AG20443 (cell line): ENCODE measurements at regions not wholly inside any gene's neighbourhood (a gene's known extent, or its start where the extent isn't known, plus 50 kb on each side); places are given as distances from the start of the nearest gene placed in this dataset.
A peak's percentile ranks its signal among the peaks of the same experiment; 100 is the strongest.

Source experiments
- DNase-seq: peaks from one replicate; pipeline ENCODE4 v3.0.0; 2012; ENCODE audit warnings: low spot score, mixed read lengths

DNA sequence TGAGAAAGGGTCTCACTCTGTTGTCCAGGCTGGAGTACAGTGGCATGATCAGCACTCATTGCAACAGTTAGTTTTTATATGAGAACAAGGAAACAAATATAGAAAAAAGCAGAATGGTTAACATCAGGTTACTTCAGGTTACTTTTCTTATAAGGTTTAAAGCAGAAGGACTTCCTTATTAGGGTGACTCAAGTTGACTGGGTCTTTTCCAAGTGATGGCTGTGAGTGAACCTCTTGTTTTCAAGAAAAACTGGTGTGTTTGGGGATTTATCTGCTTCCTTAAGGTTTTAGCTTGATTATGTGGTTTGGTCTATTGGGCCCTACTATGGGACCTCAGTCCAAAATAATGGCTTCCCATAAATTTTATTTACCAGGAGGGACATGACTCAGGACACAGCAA, 99.2 kb downstream of the ARRDC3 start:
- DNase-seq = peak; percentile 22

DNA sequence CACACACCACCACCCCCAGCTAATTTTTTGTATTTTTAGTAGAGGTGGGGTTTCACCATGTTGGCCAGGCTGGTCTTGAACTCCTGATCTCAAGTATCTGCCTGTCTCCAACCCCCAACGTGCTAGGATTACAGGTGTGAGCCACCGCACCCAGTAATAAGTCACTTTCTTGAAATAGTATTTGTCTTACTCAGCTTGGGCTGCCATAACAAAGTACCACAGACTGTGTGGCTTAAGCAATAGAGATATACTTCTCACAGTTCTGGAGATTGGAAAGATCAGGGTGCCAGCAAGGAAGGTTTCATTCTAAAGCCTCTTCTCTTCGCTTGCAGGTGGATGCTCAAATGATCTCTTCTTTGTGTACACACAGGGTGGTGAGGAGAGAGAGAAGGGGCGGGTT, 99.8 kb downstream of the ARRDC3 start:
- no peak for DNase-seq

DNA sequence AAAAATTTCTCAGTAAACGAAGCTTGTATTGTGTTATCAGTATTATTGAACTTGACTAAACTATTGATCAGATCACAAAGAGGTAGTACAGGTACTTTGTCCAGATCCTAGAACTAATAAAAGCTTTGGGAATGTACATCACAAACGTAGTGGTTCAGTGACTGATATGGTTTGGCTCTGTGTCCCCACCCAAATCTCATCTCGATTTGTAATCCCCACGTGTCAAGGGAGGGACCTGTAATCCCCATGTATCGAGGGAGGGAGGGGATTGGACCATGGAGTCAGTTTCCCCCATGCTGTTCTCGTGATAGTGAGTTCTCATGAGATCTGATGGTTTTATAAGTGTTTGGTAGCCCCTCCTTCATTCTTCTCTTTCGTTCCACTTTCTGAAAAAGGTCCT, 100.9 kb downstream of the ARRDC3 start:
- DNase-seq = no peak

DNA sequence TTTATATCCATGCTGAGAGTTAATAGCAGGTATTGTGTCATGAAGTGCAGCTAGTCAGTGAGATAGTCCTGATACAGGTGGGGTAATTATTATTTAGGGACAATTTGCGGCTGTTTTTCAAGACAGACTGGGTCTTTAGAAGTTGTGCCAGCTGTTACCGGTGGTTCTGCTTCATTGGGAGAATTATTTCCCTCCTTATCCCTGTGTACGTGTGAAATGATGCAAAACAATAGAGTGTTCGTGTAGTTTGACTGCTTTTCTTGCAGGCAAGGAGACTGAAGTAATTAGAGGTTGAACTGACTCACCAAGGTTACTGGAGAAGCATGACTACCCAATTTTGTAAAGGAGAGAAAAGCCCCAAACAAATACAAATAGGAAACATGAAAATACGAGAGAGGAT, 101.7 kb downstream of the ARRDC3 start:
- DNase-seq = peak; percentile 70

DNA sequence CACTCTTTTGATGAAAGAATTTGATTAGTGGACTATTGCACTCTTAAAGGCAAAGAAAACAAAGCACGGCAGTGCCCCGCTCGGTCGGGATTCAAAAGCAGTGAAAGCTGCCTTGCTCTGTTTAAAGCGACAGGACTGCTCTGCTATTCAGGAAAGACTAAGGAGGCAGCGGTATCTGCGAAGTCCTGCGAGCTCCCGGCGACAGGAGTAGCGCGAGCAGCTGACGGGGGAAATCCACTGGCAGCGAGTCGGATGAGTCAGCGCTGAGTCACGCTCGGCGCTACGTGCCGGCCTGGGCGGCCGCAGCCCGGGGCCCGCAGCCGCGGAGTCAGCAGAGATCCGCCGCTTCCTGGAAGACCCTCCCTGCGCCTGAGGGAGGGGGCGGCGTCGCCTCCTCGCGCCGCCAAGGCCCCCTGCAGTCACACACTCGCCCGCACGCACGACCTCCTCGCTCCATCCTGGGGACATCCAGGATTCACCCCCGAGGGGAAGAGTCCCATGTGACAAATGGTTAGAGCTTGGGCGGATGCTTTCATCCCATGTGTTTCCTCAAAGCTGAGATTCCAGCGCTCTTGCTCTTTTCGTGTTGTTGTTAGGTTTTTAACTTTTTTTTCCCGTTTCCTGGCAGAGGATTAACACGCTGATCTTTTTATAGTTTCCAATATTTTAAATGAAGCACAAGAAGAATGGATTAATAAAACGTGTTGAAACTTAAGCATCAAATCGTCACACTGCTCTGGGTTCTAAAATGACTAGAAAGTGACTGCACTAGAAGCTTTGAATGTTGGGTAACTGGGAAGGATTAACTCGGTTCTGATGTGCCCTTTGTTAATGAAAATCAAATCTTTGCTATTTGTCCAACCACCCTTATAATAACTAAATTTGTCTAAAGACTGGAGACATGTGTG, 102.5 kb downstream of the ARRDC3 start:
- peak; percentile 97 for DNase-seq

DNA sequence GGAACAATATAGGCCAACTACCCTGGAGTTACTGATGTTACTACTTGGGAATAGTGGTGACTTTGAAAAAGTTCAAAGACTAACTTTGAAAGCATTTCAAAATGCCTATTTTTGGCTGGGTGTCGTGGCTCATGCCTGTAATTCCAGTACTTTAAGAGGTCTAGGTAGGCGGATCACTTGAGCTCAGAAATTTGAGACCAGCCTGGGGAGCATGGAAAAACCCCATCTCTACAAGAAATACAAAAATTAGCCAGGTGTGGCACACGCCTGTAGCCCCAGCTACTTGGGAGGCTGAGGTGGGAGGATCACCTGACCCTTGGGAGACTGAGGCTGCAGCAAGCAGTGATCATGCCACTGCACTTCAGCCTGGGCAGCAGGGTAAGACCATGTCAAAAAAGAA, 105.3 kb downstream of the ARRDC3 start:
- no peak for DNase-seq

DNA sequence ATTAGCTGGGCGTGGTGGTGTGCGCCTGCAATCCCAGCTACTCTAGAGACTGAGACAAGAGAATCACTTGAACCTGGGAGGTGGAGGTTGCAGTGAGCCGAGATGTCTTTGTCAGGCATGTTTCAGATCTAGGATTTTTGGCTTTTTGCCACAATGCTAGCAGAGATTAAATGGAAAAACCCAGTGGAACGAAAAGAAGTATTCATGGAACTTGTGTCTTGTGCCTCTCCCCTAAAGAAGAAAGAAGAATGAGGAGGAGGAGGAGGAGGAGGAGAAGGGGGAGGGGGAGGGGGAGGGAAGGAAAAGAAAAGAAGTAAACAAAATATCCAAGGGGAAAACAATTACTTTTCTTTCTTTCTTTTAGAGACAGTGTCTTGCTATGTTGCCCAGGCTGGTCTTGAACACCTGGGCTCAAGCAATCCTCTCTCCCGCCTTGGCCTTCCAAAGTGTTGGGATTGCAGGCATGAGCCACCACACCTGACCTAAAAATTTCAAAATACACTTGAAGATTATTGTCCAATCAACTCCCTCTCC, 106.0 kb downstream of the ARRDC3 start:
- no peak for DNase-seq

DNA sequence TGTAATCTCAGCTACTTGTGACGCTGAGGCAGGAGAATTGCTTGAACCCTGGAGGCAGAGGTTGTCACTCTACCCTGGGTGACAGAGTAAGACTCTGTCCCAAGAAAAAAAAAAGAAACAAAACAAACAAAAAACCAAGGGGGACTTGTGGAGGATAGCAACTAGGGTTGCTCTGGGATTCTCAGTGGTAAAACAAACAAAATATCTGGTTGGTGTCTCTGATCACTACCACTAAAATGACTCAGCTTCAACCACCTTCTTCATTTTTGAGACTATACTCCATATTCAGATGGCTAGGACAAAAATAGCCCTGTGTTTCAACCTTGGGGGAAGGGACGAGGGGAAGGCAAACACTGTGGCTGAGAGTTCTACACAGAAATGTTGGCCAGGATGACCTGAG, 110.3 kb downstream of the ARRDC3 start:
- peak; percentile 37 for DNase-seq

DNA sequence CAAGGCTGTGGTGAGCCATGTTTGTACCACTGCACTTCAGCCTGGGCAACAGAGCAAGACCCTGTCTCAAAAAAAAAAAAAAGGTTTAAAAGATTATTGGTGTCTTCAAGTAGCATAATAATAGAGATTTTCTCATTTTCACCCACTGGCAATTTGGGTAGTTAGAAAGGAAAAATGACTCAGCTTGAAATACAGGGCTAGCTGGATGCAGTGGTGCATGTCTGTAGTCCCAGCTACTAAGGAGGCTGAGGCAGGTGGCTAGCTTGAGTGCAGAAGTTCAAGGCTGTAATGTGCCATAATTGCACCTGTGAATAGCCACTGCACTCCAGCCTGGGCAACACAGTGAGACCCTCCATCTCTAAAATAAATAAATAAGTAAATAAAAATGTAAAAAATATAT, 111.1 kb downstream of the ARRDC3 start:
- no peak for DNase-seq

DNA sequence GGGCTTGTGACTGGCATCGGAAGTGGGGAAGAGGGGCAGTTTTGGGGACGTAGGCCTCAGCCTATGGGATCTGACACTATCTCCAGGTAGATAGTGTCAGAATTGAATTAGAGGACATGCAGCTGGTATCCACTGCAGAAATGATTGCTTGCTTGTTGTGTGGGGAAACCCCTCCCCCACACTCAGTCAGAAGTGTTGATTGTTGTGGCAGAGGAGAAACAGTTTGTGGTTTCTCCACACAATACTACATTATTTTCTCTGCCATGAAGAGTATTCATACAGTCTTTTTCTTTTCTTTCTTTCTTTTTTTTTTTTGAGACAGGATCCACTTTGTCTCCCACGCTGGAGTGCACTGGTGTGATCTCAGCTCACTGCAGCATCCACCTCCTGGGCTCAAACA, 113.9 kb downstream of the ARRDC3 start:
- no peak for DNase-seq

DNA sequence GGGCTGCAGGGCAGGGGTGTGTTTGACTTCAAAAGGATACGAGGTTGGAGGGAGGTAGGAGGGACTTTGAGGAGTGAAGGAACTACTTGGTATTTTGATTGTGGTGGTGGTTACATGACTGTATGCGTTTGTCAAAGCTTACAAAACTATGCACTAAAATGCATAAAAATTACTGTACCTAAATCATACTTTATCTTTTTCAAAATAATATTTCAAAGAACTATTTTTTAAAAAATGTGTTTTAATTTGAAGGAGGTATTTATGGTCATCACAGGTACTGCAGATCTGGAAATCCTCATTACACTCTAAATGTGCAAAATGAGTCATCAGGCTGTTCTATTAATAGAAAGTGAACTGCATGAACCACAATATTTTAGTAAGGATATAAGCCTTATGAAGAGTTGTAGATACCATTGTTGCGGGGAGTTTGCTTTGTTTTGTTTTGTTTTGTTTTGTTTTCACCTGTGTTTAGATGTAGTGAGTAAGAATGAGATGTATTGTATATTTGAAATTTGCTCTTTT, 116.9 kb downstream of the ARRDC3 start:
- DNase-seq = peak; percentile 64

DNA sequence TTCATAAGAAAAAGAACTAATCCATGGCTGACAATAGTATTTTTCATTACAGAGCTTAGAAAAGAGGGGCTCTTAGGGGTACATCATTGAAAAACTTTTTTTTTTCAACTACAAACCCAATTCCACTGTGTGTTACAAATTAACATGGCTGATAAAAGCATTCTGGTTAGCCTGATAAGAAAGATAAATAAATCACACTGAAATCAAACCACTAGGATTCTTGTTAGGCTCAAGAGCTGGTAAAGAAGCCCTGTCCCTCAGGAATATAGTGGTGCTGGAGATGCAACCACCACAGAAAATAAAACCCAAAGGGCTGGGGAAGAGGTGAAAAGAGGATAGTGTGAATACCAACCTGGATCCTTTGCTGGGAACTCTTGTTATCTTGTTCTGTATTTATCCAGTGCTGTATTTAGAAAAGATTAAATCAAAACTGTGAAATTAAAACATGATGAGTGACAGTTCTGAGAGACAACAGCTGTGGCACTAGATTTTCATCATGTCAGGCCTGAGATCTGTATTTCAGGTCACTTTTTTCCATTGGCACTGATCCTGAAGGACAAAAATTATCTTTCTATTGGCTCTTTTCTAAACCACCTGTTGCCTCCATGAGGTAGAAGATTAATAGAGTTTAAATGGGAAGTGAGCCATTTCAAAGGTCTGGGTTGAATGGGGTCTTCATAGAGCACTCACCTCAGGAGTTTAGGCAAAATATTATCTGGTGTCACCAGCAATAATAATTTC, 118.6 kb downstream of the ARRDC3 start:
- no peak for DNase-seq

DNA sequence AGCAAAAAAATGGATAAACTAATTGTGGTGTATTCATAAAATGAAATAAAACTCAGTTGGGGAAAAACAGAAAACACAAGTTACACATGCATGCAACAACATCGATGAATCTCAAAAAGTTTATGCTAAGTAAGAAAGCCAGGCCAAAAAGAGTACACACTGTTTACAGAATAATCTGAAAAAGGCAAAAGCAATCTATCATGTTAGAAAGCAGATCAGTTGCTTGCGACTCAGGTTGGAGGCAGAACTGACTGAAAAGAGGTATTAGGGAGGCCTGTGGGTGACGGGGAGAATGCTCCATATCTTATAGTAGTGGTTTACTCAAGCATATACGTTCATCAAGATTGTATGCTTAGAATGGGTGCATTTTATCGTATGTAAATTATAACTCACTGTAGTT, 119.2 kb downstream of the ARRDC3 start:
- no peak for DNase-seq

DNA sequence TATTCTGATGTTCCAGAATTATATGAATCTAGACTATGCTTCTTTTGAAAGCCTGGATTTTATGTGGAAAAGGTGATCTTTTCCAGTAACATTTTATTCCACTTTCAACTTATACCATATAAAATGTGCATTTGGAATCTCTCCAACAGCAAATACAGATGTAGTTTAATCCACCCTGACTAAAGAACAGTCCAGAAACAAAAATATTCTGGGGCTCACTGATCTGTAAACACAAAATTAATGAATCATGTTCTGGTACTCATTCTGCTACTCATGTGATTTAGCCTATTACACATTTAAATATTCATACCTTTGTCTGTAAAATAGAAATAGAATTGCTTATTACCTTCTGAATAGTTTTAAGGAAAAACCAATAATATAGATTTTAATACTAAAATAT, 125.8 kb downstream of the ARRDC3 start:
- no peak for DNase-seq

DNA sequence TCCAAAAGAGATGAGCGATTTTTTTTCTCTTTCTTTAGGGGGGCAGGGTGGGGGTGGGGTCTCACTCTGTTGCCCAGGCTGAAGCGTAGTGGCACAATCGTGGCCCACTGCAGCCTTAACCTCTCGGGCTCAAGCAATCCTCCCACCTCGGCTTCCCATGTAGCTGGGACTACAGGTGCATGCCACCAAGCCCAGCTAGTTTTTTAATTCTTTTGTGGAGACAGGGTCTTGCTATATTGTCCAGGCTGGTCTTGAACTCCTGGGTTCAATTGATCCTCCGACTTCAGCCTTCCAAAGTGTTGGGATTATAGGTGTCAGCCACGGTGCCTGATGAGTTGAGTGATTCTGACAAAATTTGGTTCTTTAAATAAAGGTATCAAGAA, 127.0 kb downstream of the ARRDC3 start:
- DNase-seq = no peak

DNA sequence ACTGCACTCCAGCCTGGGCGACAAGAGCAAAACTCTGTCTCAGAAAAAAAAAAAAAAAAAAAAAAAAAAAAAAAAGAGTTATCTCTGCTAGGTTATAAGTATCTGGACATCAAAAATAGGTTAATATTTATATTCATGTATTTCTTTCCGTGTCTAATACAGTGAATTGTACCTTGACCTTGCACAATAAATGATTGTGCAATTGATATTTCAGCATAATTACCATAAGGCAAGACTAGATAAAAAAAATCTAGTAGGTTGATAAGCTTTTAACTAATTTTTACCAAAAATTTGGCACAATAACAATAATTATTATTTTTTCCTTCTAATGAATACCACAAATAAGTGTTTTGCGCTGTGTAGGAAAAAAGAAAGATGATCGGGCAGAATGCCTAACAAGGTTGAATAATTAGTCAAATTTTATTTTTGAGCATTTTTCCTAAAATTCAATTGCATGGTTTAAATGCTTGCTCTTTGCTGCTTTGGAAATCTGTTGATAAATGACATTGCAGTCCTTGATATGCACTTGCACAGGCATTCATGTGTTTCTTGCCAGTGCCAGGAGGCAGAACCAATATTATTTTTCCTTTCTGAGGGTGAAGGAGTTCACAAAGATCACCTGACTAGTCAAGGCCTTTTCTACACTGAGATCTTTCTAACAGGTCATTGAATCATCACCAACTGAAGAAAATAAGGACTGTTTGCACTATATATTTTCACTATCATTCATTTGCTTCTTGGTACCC, 127.5 kb downstream of the ARRDC3 start:
- DNase-seq = no peak

DNA sequence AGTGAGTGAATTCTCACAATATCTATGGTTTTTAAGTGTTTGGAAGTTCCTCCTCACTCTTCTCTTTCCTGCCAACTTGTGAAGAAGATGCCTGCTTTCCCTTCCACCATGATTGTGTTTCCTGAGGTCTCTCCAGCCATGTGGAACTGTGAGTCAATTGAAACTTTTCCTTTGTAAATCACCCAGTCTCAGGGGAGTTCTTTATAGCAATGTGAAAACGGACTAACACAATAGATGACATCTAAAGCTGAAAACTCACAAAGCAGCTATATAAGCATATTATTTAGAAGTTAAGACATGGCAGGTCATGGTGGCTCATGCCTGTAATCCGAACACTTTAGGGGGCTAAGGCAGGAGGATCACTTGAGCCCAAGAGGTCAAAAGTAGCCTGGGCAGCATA, 130.2 kb downstream of the ARRDC3 start:
- DNase-seq = no peak

DNA sequence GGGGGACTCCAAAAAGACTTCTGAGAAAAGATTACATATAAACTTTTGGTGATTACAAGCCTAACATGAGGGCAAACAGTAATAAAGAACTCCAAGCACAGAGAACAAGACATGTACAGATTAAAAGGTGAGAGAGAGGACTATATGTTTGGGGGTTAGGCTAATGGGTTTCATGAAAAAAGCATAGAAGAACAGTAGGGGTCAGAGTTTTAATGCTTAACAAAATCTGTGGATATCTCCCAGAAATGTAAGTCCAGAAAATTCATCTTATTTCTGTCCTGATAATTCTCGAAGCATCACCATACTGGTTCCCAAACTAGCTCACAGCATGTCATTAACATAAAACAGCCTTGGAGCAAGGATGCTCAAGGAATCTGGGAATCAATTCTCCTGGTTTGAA, 137.2 kb downstream of the ARRDC3 start:
- peak; percentile 10 for DNase-seq

DNA sequence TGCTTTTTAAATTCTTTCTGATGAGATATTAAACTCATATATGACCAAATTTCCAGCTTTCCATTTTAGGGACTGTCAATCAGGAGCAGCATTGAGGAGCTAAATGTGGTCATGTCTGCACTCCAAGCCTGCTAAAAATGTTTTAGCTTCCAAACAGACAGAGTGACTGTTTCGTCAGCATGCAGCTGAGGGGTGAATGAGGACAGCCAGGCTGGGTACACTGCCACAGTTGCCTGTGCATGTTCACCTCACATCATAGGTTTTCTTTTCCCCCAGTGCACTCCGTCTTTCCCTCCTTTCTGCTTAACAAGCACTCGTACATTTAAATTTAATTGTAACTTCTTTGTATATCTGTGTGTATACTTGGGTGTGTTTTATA, 138.1 kb downstream of the ARRDC3 start:
- no peak for DNase-seq

DNA sequence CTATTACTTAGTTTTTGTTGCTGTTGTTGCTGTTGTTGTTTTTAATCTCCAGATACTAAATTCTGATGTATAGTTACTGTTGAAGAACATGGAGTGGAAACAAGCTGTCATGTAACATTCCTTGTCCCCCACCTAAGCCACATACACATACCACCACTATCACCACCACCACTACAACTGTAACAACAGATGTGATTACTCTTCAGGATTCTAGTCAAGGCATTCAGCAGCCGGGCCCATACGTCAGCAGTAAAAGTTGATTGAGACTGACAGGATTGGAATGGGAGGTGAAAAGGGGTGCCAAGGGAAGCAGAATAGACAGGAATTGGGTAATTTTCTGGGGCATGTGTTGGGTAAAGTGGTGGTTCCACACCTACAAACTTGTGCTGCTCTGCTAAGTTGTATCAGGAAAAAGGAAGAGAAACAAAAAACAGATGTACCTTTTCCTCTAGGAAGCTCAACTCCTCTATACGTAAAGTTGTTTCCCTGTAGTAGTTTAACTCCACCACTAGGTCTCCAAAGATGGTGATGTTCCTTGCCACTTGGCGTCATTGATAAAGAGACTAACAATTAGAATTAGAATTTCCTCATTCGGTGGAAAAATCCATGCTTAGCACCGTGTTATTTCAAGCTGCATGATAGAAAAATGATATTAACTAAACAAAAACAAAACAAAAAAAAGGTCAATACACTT, 138.6 kb downstream of the ARRDC3 start:
- no peak for DNase-seq

DNA sequence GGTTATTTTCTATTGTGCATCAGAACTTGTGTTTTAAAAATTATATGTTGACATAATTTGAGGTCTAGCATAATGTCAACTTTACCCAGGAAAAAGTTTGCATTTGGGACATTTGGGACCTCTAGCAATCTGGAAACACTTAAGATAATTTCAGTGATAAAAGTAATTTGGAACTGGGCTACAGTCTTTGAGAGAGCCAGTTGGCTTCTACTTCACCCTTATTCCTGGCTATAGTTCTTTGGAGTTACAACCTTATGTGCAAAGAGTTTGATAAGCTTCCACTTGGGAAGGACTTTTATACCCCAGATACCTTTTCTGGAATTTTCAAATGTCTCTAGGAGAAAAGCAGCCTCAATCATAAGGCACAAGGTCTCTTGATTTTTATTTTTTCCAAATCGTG, 139.3 kb downstream of the ARRDC3 start:
- DNase-seq = no peak

DNA sequence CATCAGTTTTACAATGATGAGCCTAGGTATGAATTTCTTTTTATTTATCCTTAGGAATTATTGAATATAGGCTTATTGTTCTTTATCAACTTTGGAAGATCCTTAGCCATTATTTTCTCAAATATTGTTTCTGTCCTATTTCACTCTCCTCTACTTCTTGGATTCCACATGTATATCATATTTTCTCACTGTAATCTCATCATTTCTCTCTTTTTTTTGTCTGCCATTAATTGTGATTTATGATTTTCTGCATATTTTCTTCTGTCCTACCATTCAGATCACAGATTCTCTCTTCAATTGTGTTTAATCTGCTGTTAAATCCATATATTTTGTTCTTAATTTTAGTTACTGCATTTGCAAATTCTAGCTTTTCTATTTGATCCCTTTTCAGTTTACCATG, 139.8 kb downstream of the ARRDC3 start:
- no peak for DNase-seq
